HG02943 (cell line): ENCODE measurements at regions not wholly inside any gene's neighbourhood (a gene's known extent, or its start where the extent isn't known, plus 50 kb on each side); places are given as distances from the start of the nearest gene placed in this dataset.

Experiments used
- ATAC-seq: cut with Tn5 transposase; IDR thresholded peaks from one replicate; pipeline ENCODE4 v1.9.1; 2021; ENCODE audit warnings: mild to moderate bottlenecking, low read depth, moderate library complexity; ENCODE audit not compliant: unreplicated experiment

DNA sequence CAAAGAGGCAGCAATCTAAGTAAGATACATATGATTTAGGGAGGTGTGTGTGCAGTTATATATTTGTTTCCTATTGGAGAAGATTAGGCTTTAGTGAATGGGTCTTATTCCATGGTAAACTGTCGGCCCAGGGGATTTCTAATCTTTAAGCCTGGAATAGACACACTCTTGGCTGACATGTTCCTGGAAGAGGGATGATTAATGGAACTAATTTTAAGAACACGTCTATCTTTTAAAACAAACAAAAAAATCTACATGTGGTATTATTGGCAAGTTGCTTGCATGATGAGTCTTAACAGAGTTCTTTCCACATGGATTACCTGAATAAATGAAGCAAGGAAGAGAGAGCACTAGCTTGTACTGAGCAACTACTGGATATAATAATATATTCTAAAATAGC is 114.2 kb upstream of the NT5C1B start:
- ATAC-seq: no peak

DNA sequence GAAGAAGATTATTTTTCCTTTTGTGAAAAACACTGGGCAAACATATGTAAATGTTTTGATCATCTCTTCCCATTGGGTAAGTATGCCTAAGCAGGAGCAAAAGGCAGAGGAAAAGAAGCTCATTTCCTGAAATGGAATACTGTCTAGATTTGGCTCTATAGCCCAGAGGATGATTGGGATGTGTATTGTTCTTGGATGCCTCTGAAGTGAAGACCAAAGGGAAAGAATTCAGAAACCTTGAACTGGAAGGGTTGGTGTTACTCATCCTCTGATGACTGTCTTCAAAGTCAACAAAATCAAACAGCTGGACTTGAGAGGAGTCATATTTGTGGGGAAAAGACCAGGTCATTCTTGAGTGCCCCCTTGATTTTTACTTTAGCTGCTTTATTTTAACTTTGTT is 112.6 kb upstream of the NT5C1B start:
- no peak for ATAC-seq

DNA sequence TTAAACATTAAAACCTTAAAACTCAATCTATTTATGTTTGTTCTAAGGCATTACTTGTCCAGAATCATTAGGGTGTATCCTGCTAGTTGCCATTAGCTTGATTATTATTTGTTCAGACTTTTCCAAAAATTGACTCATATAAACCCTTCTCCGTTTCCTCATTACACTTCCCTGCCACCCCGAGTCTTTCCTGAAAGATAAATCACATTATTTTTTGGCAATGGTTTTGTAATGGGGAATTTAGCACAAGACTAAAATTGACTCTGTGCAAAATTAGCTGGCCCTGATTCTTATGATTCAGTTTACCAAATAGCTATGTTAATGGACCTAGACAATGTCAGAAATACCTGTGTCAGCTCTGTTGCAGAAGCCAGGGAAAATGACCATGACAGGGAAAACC is 112.2 kb upstream of the NT5C1B start:
- no peak for ATAC-seq

DNA sequence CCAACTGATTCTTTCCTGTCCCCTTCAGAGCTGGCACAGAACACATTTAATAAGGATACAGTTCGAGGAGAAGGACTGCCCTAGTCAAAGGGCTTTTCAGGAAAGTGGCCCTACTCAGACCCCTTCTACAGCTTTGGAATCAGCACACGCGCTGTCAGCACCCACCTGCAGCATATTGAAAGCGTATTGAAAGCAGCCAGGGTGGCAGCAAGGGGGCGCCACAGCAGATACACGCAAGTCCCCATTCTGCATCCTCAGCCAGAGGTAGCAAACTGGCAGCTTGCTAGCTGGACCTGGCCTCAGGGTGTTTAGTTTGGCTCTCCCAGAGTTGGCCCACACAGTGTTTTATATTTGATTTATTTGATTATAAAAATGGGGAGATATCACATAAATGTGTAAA is 101.0 kb upstream of the NT5C1B start:
- ATAC-seq: no peak

DNA sequence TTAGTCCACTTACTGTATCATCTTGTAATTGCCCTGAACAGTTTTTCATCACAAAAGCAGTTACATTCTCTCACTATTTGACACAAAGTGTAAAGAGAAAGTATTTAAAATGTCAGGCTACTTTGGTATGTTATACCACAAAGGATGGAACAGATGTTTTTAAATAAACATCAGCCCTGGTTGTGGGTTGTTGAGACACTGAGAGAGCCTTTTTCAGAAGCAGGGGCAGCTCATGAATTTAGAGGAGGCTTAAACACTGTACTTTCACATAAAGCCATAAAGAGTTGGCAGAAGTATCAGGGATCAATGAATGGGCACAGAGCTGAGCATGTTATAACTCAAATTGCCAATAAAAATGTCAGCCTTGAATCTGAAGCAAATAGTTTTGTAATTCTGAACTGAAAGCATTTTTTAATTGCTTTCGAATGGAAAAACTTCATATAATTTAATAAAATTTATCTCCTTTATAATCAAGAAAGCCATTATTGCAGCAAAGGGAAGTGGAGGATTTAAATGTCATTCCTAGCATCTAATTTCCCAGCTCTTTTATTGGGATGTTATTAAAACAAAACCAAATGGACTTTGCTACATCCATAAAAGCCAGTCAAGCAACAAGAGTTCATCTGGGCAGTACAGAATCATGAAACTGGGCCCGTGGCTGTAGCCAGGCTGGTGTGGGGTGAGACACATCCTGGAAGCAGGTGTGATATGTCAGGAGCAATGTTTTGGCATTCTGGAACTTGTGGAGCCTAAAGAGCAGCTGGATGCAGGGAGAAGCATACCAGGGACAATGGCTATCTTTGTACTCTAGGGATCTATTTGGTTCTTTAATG is 95.1 kb upstream of the NT5C1B start:
- ATAC-seq: no peak

DNA sequence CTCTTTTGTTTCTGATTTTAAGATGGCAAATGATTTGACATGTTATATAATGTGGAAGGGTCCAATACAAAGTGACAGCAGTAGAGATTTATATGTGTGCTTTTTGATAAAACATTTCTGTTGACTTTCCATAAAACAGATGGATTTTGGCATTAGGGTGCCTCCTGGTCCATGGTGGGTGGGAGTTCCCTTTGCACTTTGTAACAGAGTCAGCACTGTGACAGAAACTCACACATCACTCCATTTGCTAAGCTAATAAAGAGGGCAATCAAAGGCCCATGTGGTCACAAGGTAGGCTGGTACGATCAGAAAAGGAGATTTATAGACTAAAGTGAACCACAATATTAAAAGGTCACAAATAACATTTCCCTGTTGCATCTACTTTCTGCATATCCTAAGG is 93.3 kb upstream of the NT5C1B start:
- ATAC-seq: no peak

DNA sequence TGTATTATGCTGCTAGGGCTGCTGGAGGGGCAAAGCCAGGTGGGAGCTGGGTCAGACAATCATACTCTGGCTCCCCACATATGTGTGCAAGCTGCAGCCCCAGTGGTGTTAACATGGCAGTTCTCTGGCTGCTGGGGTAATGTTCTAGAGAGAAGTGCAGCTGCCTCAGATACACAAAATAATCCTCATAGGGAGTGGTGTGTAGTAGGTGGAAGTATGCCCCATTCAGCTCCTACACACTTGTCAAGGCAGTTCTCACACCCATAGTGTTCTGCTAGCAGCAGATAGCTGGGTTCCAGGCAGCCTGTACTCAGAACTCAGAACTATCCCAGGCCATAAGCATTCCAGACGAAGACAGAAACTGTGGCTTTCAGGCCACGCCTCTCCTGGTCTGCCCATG is 87.9 kb upstream of the NT5C1B start:
- no peak for ATAC-seq

DNA sequence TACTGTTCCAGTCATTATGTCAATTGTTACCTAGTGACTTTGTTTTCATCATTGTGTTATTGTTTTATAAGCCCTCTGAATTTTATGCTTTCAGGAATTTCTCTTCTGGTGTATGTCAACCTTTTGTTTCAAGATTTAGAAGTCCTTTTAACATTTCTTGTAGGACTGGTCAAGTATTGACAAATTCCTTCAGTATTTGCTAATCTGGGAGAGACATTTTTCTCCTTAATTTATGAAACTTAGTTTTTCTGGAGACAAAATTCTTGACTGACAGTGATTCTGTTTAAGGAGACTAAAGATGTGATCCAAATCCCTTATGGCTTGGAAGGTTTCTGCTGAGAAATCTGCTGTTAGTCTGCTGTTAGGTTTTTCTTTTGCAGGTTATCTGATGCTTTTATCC is 84.9 kb upstream of the NT5C1B start:
- no peak for ATAC-seq

DNA sequence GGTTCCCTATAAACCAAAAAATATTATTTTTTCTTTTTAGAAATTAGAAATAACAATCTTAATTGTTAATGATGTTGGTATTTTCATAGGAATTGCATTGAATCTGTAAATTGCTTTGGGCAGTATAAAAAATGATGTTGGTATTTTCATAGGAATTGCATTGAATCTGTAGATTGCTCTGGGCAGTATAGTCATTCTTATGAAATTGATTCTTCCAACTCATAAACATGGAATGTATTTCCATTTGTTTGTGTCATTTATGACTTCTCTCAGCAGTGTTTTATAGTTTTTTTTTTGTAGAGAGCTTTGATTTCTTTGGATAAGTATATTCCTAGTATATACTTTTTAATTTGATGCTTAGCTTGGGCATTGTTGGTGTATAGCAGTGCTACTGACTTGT is 82.0 kb upstream of the NT5C1B start:
- ATAC-seq: no peak

DNA sequence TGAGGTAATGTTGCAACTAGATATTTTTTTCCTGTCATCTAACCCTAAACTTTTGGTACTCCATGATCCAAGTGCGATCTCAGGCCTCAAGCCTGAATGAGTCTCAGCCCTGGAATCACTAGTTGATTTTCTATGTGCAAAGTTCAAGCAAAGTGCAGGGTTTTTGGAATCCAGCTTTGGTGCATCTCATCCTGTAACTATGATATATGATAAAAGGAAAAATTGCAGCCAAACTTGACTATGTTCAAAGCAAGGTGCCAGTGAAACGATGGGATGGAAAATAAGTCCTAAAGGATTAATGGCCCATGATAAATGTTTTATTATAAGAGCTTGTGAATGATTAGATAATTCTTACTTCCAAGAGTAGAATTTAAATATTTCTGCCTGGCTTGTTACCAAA is 78.9 kb upstream of the NT5C1B start:
- ATAC-seq: no peak

DNA sequence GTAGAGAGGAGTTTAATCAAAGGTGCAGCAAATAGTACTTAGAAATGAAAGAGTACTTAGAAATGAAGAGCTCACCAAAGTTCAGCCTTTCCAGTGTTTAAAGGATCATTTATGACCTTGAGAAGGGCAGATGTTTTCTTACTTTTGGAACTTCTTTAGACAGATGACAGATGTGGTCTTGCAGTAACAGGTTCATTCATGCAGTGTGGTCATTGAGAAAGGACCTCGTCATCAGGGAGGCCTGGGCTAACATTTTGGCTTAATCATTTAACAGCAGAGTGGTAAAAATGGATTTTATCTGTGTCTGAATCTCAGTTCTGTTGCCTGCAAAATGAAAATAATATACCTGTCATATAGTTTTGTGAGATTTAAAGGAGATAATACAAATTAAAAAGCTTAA is 75.1 kb upstream of the NT5C1B start:
- no peak for ATAC-seq

DNA sequence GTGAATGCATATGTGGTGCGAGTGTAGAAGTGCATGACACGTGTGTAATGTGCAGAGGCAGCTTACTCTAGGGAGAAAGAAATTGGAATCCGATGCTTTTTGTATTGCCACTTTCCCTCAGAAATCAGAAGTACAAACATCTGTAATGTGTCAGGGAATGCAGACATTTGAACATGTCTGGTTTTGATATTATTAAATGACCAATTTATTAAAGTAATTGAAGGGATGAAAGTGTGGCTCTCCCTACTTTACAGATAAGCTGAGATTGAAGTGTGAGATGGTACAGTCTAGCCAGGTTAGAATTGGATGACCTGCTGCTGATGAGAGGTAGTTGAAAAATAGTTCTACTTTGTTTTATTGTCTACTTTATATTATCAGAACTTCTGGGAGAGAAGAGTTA is 74.5 kb upstream of the NT5C1B start:
- ATAC-seq: no peak

DNA sequence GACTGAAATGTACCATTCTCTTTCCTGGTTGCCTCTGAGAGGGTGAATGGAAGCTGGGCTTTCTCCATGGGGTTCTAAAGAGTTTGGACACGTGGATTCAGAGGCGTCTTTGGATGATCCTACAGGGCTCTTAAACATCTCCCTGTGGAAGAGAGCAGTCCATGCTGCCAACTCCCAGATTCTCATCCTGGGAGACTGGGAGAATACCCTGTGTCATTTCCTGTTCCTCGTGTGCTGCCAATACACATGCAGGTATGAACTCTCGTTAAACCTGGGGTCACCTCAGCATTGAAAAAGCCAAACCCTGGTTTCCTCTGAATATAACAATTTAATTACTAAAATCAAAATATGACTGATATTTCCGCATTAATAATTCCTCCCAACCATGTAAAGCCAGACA is 73.3 kb upstream of the NT5C1B start:
- ATAC-seq: no peak

DNA sequence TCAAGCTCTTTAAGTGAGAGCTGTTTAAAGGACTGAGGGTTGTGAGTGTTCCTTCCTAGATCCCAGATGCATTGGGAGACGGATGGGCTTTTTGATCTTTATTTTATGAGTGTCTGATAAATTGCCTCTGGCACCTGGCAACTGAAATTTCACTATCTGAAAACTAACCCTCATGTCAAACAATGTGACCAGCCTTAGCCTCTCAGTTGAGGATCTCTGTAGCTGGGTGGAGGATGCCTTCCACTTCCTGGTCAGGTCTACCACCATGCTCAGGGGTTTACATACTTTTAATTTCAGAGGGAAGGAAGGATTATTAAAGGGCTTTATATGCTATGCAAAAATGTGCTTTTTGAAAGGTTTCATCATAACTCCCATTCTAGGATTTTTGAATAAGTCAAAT is 70.5 kb upstream of the NT5C1B start:
- ATAC-seq: no peak

DNA sequence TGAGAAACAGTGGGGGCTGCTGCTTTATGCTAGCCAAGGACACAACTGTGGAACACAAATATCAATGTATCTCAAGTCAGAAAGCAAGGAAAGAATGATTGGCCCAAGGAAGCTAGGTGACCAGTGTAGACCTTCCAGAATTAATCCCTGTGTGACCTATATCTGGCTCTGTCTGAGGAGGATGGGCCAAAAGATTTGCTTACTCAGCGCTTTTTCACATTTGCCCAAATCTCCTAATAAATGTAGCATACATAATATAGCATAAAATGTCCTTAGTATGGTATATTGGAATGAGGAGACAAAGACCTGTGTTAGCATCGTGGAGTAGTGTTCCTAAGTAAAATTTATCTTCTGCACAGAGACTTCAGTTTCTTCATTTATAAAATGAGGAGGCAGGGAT is 66.7 kb upstream of the NT5C1B start:
- no peak for ATAC-seq

DNA sequence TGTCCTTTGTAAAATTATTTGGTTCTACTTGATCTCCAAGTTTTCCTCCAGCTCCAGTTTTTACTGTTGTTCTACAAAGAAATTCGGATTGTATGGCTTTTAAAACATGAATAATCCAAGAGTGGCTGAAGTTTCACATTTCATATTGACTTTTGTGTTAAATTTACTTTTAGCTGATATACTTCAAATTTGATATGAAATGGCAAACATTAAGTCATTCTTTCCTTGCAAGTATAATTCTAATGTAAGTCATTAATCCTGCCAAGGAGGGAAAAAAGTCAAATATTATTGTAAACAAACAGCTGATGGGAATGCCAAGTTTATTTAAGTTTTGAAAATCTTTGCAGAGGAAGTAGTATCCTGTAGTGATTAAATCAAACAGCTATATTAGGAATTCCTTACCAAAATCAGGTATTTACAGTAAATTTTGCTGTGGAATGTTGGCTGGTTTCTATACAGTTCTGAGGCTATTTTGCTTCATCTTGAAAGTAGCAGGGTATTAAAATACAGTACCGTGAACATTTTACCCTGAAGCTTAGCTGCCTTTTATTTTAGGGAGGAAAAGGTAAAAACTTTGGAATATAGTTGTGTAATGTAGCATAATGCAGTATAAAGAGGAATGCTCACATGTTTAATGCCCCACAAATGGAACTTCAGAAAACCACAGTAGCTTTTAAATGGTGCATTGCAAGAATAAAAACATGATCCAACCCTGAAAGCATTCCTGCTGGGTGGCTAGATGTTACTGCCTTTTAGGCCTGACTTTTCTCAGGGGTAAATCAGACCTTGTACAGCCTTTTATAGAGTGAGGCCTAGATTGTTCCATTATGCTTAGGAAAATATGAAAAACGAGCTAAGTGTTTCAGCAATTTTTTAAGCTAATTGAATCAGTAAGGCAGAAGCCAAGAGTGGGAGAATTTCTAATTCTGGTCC is 62.7 kb upstream of the NT5C1B start:
- ATAC-seq: no peak

DNA sequence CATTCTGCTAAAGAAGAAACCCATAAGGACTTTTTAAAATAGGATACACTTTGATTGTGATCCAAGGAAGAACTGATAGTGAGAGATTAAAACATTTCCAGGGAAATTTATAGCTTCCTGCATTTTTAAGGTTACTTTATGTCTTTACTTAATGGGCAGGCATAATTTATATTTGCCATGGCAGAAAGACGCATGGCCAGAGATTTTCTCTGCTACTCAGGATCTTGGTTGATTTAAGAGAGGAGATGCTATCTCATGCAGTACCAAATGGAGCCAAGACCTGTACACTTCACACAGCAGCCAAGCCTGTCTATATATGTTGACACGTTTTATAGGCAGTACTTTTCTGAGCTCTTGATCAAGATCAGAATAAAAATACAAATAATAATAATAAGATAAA is 60.9 kb upstream of the NT5C1B start:
- no peak for ATAC-seq

DNA sequence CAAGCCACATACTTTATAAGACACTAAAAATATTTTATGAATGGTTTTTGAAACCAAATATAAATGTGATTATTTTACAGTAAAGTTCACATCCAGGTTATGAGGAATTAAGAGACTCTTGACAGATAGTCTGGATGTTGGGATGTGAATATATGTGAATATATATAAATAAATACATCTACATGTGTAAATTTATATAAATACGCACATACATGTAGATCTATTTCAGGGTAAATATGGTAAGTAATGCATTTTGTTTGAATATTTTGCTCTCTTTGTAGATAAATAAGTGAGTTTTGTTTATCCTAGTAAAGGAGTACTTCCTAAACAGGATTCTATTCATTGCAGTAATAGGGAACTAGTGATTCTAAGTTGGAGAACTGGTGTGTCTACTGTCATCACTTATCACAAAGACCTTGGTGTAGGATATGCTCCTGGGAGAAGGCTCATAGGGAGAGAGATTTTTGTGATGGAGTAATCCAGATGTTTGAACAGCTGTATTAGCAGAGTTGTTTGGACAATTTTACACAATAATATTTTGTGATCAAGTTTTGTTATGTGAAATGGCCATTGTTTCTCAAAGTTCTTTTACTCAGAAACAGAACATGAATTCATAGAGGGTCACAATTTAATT is 60.2 kb upstream of the NT5C1B start:
- ATAC-seq: no peak

DNA sequence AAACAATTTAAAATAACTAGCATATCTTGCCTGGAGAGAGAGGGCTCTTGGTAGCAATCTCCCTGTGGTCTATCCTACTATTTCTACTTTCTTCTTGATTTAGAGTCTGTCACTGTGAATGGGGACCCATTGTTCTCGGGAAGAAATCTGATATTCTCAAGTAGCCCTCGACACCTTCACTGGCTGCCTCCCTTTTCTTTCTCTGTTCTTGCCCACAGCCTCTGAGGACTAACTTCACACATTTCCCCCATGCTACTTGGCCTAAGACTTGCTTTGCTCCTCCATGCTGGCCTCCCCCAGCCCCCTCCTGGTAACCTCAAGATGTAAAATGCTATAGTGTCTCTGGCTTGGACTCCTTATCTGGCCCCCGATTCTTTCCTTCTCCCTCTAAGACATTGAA is 58.8 kb upstream of the NT5C1B start:
- ATAC-seq: no peak

DNA sequence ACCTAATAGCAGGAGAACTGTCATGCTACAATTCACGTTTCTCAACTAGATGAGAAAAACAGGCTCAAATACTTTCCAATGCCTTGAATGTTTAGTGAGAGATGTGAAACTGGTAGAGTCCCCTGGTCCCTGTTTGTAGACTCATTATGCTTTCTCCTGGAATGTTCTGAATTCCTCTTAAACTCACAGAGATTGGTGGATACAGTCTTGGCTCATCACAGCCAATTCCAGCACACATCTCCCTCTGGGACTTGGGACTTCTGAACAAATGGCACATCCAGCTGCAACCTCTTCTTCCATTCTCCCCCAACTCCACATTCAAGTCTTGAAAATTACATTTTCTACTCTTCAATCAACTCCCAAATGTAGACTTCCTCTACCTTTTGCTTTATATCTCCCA is 58.4 kb upstream of the NT5C1B start:
- no peak for ATAC-seq

DNA sequence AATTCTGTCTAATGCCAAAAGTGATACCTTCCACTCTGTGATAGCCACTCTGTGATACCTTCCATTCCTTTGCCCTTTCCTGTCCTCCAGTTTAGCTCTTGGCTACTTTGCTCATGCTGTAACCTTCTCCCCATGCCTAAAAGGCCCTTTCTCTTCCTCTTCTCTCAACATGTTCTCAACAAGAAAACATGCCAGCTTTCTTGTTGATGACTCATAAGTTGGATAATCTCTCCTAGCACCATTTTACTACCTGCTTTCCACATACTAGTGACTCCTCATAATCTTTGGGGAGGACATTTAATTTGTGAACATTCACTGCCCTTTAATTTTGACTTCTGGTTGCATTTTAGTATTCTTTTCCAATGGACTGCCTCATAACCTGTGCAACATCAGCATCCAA is 55.9 kb upstream of the NT5C1B start:
- ATAC-seq: no peak
